Activated CD4-positive, alpha-beta T cell treated with anti-CD3 and anti-CD28 coated beads, Interleukin-2, amount 50 U/mL, for 4 hours (primary cell): ENCODE measurements at regions not wholly inside any gene's neighbourhood (a gene's known extent, or its start where the extent isn't known, plus 50 kb on each side); places are given as distances from the start of the nearest gene placed in this dataset.
"Not testable (repeated sequence)": the region's sequence is repeated elsewhere in the genome, so short reads cannot be mapped to it uniquely, and the experiment has no call there.

Experiments used
- DNase-seq, 2 experiments: peaks; one replicate each; pipeline ENCODE4 v3.0.0-alpha.2; 2020

DNA sequence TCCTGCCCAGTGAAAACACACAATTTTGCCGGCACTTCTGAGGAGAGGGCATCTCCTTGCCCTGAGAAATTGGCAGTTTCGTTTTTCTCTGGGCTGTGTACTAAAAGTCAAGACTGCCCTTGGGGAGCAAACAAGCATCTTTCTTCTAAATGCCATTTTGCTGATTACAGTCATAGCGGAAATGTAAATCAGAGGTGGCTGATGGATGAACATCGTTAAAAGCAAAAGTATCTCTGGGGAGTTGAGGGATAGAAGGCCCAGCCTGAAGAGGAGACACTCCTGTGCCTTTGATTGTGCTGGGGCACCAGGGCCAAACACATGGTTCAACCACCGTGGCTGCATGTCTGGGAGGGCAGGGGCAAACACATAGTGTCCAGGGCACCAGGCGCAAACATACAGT lies 49.8 kb downstream of the ABCC12 start:
- no peak for DNase-seq

DNA sequence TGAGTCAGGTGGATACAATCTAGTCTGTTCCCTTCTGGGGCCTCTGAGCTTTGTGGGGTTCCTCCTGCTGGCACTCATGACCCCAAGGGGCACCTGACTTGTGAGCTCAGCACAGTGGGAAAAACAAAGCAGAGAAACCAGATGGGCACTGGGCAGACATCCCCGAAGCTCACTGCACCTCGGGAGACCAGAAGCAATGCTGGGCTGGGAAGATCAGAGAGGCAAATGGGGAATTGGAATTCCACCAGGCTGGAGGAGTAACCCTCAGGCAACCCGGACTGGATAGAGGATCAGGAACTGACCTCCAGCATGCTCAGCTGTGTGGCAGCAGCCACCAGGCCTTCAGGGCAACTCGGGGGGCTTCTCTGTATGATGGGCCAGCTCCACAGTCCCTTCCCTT lies 50.3 kb downstream of the ABCC12 start:
- DNase-seq: no peak

DNA sequence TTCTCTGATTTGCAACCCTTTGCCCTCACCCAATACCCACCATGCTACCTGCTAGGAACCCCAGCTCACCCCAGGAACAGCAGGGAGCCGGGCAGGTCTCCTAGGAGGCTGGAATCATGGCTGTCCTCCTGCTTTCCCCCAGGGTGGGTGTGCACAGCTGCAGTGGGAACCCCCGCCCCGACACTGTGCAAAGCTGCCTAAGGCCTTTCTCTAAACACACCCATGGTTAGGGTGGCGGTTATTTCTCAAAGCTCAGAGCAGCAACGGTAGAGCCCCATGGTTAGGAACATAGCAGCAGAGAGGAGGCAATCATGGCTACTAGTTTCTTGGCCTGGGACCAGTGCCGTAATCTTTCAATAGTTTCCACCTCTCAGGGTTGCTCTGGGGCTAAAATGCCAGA lies 52.2 kb downstream of the ABCC12 start:
- DNase-seq: no peak

DNA sequence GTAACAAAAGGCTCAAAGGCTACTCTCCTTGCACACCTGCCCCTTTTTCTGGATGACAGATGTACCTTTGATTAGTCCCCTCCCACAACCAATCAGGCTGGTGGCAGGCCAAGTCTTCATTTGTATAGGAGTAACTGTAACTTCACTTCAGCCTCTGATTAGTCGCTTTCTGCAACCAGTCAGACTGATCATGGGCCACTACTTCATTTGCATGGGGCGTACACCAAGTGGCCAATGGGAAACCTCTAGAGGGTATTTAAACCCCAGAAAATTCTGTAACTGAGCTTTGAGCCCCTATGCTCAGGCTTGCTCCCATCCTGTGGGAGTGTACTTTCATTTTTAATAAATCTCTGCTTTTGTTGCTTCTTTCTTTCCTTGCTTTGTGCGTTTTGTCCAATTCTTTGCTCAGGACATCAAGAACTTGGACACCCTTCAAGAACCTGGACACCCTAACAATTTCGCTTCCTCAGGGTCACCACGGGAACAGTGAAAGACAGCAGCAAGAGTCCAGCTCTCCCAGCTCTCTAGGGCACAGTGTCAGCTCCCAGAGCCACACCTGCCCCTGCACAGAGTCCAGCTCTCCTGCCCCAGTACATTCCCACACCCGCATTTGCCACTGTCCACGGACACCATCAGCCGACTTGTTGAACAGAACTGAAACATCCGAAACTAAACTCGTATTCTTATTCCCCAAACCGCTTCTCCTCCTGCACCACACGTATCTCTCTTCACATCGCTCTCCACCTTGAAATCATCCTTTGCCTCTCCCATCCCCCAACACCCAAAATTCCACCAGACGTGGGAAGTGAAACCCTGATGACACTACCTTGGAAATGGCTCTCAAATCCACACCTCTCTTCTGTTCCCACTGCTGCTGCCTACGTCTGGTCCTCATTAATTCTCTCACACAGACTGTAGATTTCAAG lies 53.4 kb downstream of the ABCC12 start:
- DNase-seq: no peak

DNA sequence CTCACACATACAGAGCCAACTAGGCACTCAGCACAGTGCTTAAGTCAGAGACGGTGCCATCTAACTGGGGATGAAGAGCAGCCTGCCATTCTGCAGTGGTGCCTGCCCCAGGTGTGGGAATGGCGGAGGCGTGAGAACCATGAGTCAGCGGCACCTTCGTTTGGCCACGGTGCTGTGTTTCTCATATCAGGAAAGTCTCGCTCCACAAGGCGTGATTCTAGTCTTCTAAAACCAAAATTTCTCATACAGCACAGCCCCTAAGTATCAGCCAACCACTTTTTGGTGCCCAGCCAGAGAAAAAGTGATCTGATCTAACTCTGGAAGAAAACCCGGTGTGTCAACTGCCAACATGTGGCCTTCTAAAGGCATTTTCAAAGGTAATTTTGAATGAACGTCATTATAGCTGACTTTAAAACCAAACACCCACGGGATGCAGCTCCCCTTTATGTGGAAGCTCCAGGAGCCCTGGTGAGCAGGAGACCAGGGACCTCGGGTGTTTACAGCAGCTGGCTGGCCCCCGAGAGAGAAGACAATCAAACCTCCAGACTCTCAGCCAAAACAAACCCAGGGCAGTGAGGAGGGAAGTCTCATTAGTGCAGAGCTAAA lies 54.6 kb downstream of the ABCC12 start:
- peak; percentile 15 to 22 for DNase-seq

DNA sequence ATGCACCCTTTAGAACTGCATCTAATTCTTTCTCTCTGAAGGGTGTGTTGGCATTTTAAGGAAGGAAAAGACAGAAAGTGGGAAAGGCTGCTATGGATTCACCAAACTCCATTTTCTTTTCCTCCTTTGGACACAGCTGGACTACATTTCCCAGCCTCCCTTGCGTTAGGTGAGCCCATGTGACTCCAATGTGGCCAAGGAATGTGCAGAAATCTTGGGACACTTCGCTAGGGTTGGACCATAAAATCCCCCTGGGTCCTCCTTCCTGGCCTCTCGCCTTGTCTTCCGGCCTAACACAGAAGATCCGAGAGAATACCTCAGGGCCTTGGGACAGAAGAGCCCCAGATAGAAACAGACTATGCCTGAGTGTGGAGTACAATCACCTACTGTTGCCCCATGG lies 56.3 kb downstream of the ABCC12 start:
- no peak for DNase-seq

DNA sequence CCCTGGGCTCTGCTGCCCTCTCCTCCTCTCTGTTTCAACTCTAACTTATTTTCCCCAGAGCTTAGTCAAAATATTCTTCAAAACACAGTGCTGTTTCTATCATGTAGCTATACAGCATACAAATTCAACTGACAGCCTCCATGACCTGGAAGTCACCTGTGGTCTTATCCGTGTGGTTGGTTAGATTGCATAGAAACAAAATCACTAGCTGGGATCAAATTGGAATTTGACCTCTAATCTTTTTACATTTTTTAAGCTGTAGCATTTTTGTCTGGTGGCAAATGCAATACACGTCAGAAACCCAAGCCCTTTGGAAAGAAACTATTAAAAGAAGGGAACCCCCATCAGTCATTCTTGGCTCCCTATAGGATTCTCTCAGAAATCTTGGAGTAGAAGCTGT lies 57.3 kb downstream of the ABCC12 start:
- no peak for DNase-seq

DNA sequence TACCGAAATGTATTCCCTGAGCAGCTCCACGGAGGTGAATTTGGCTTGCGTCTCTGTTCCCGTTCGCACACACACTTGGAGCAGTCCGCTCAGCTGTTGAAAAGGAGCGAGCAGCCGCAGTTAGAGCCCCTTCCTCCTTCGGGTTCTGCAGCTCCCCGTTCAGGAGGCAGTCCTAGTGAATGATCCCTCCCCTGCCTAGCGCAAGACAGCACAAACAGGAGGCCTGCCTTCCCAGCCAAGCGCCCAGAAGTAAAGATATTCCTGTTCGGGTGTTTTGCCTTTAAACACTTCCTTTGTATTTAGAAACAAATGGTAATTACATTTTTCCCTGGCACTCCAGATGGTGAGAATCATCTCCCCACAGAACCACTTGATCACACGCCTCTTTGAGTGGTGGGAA lies 64.7 kb downstream of the ABCC12 start:
- DNase-seq: no peak

DNA sequence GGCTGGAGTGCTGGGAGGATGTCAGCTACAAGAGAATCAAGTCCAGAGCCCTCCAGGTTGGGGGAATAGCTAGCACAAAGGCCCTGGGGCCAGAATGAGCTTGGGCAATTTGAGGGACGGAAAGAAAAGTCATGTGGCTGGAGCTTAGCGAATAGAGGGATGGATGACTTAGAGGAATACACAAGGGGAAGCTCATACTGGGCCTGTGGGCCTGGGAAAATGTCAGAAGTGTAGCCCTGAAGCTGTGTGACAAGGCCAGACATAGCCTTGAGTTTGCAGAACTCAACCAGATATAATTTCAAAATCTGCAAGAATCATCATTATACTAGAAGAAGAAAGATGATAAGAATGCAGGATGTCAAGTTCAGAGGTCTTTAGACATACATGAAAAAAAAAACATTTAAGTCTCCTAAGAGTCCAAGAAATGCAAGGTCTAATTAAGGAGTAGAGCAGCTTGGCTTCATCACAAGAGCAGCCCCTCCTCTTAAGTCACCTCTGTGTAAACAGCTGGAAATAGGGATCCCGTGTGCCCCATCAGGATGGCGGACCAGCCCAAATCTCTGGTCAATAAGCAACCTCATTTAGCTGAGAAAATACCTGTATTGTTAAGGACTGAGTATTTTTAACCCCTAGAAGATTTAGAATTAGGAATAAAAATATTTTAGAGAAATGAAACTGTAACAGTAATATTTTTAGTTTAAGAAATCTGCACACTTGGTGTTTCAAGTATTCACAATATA lies 66.6 kb downstream of the ABCC12 start:
- no peak for DNase-seq

DNA sequence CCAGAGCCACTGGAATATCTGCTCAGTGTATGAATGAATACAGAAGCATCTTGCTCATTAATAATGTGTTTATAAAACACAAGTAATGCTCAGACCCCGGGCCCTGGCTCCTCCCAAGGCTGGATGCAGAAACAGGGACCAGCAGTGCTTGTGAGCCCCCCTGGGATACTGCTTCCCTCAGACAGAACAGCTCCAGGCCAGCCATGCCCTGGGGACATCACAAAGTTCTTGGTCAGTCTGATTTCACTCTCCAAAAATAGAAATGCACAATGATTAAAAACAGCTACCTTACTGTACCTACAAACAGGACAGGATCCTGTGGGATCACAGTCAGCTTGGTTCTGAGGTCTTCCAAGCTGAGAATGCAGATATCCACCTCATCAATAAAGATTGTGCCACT lies 68.2 kb downstream of the ABCC12 start:
- DNase-seq: no peak

DNA sequence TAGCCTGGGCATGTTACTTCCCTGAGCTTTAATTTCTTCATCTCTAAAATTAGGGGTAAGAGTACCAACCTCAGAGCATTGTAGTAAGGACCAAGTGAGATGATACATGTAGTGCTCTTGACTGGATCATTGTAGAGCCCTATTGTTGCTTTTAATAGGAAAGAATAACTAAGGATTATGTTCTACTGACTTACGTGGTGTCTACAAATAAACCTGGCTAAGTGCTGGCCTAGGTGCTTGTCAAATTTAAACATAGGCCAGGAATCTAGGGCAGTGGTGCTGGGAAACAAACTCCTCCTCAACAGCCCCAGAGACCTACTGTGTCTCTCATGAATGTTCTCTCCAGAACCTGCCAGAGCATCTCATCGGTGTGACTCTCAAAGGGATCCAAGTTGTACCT lies 69.4 kb downstream of the ABCC12 start:
- no peak for DNase-seq

DNA sequence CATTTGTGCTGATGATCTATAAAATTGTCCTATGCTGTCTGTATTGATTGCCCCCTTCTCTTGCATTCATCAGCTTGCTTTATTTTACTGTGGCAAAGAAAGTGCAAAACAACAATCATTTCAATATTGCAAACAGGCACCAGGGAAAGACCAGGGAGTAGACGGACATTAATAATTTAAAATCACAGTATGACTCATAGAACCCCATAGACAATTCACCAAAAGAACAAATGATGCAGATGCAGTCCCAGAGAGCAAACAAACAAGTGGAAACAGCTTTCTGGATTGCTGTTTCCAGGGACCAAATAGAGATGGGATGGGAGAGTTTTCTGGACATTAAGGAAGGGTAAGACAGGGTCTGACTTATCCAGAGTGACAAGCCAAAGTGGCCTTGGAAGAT lies 70.1 kb downstream of the ABCC12 start:
- no peak for DNase-seq

DNA sequence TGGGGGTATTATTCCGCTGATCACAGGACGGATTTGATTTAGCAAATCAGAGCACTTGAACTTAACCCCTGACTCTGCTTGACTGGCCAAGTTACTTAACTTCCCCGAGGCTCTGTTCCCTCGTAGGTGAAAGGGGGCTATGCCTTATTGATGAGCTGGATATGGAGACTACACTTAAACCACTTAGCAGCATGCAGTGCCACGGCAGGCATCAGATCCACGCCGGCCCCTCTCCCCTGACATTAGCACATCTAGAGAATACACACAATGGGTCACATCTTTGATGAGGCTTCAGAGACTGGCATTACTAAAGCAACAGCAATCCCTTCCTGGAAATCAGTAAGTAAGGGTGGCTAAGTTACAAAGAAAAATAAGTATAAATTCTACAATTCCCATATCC lies 71.0 kb downstream of the ABCC12 start:
- DNase-seq: no peak

DNA sequence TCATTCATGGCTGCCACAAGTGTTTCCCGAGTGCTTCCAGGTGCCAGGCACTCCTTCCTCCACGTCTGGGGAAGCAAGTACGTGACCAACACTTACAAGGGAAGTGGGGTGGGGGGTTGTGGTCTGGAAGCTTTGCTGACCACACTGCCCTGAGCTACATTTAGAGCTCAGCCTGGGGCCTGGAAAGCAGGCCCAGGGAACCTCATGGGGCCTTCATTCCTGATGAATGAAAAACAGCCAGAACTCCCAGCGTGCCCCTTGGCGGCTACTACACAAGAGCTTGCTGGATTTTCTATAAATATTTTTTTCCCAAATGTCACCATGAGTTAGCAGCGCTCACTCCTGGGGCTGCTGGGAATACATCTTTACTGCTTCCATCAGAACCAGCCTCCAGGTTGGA lies 73.3 kb downstream of the ABCC12 start:
- DNase-seq: no peak

DNA sequence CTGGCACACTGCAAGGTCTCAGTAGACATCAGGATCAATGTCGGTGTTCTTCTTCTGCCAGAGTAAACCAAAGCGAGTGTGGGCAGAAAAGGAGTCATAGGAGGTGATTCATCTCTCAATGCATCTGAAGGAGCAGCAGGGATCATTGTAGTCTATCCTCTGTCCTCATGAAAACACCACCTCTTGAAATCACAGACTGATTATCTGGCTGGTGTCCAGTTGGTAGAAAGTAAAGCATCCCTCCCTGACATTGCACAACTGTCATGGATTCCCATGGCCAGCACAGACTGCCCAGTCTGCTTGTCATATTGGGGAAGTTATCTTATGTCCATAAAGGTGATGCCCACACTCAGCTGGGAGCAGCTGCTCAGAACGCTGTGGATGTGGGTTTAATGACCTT lies 74.1 kb downstream of the ABCC12 start:
- no peak for DNase-seq

DNA sequence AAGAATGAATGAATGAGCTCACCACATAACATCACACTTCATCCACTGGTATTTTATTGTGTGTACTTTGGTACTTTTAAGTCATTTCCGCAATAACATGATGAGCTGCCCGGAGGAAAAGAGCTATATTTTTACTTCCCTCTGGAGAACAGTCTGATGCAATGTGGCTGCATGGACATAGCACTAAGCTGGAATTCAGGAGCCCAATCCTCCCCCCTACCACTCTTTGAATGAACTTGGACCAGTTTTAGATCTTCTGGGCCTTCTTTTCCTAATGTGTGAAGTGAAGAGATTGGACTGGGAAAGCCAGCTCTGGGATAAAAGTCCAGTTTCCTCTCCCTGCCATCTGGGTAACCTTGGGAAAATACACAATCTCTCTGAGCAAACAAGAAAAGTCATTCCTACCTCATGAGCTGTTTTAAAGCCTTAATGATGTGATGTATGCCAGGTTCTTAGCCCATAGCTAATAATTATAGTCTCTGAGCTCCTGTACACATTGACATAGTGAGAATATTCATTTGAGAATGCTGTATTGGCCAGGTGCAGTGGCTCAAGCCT lies 79.3 kb downstream of the ABCC12 start:
- no peak for DNase-seq

DNA sequence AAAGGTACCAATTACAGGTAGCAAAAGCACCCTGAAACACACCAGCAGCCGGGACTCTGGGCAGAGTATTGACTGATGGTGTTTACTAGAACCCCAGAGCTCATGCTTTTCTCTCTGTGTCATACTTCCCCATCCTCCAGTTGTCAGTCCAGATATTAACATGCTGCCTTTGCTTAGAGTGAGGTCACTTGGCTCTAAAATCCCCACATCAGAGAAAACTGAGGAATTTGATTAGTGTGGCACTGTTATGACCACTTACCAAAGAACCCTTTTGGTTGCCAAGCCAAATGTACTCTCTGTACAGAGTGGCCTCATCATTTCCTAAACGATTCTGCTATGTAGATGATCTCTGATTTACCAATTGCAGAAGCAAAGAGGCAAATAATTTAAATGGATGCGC lies 80.4 kb downstream of the ABCC12 start:
- DNase-seq: no peak

DNA sequence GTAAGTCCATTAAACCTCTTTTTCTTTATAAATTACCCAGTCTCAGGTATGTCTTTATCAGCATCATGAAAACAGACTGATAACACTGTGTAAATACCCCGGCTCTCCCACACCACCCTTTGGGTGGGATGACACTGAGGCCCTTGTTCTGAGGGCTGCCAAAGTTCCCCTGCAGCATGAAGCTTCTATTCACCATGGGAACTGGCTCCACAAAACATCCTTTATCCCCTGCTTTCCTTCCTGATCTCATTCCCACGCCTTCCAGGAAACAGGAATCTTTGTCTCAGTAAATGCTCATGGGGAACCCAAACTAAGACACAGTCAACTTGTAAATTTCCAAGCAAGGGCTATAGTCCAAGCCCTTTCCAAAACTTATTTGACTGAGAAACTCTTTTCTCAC lies 88.4 kb downstream of the ABCC12 start:
- DNase-seq: no peak

DNA sequence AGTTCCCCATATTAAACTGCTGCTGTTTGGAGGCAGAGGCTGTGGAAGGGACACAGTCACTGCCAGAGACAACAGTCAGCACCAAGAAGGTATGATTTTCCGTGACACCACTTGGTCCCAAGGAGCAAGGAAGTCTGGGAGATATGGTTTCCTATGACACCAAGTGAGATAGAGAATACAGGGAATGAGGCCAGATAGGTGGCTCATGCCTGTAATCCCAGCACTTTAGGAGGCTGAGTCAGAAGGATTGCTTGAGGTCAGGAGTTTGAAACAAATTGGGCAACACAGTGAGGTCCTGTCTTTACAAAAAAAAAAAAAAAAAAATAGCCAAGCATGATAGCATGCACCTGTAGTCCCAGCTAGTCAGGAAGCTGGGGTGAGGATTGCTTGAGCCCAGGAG lies 90.8 kb downstream of the ABCC12 start:
- no peak for DNase-seq

DNA sequence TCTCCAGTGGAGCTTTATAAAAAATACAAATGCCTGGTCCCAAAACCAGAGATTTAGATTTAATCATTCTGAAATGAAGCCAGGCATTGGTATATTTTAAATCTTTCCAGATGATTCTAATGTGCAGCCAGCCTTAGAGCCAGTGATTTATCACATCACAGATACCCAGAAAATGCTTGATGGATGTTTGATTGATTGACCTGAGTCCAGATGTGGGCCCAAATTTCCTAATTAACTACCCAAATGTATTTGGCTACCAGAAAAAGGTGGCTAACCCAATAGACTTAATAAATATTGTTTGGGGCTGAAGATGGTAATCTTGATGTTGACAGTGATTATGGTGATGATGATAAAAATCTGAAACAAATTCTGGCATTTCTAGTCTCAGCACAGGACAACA lies 93.1 kb downstream of the ABCC12 start:
- DNase-seq: no peak

DNA sequence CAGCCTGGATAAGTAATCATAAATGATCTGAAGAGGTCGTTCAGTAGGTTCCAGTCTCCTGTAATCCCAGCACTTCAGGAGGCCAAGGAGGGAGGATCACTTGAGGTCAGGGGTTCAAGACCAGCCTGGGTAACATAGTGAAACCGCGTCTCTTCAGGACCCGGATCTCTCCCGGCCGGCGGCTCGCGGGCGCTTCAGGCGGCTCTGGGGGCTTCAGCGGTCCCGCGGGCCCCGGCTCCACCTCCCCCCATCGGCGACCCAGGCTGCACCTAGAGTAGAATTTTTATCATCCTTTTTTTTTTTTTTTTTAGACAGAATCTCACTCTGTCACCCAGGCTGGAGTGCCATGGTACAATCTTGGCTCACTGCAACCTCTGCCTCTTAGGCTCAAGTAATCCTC lies 95.9 kb downstream of the ABCC12 start:
- DNase-seq: no peak

DNA sequence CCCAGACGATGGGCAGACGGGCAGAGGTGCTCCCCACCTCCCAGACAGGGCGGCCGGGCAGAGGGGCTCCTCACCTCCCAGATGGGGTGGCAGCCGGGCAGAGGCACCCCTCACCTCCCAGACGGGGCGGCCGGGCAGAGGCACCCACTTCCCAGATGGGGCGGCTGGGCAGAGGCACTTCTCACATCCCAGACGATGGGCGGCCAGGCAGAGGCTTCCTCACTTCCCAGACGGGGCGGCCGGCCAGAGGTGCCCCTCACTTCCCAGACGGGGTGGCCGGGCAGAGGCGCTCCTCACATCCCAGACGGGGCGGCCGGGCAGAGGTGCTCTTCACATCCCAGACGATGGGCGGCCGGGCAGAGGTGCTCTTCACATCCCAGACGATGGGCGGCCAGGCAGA lies 96.6 kb downstream of the ABCC12 start:
- DNase-seq: not testable (repeated sequence)

DNA sequence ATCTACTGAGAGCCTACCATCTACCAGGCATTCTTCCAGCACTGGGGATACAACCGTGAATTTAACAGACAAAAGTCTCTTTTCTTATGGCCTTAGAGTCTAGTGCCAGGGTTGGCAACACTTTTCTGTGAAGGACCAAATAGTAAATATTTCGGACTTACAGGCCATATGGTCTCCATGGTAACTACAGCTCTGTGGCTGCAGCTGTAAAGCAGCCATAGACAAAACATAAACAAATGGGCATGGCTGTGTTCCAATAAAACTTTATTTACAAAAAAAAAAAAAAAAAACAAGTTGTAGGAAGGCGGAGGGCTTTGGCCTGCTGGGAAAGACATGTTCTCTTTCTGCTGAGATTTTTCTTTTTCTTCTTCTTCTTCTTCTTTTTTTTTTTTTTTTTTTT lies 98.7 kb downstream of the ABCC12 start:
- no peak for DNase-seq
